IMR-90 (cell line): ENCODE measurements at regions not wholly inside any gene's neighbourhood (a gene's known extent, or its start where the extent isn't known, plus 50 kb on each side); places are given as distances from the start of the nearest gene placed in this dataset.

ENCODE experiments used
- BHLHE40 ChIP-seq: fragments of 150-350 bp; IDR thresholded peaks from 2 replicates; pipeline ENCODE4 v1.6.1; 2016; ENCODE audit warnings: mild to moderate bottlenecking, low read depth, low read length
- CEBPB ChIP-seq: IDR thresholded peaks from 2 replicates; pipeline ENCODE4 v1.6.1; 2012; ENCODE audit warnings: low read depth, low read length, improper control_type of control experiment
- CHD1 ChIP-seq: IDR thresholded peaks from 2 replicates; pipeline ENCODE4 v1.6.1; 2012; ENCODE audit warnings: low read depth, low read length, improper control_type of control experiment
- MAFK ChIP-seq: IDR thresholded peaks from 2 replicates; pipeline ENCODE4 v1.6.1; 2012; ENCODE audit warnings: low read depth, low read length, improper control_type of control experiment
- POLR2A ChIP-seq: IDR thresholded peaks from 2 replicates; pipeline ENCODE4 v1.6.1; 2012; ENCODE audit warnings: mild to moderate bottlenecking, low read depth, low read length
- RAD21 ChIP-seq: IDR thresholded peaks from 2 replicates; pipeline ENCODE4 v1.6.1; 2012; ENCODE audit warnings: low read length, improper control_type of control experiment
- RFX5 ChIP-seq: IDR thresholded peaks from 2 replicates; pipeline ENCODE4 v1.8.0; 2012; ENCODE audit warnings: low read depth, mild to moderate bottlenecking, low read length, moderate library complexity
- SMC3 ChIP-seq: fragments of 150-350 bp; IDR thresholded peaks from 2 replicates; pipeline ENCODE4 v1.6.1; 2016; ENCODE audit warnings: low read depth, mild to moderate bottlenecking, antibody characterized with exemption, low read length, moderate library complexity
- TF ChIP-seq, protein P1 (sequence below): fragments of 150-350 bp; IDR thresholded peaks from 2 replicates; pipeline ENCODE4 v1.6.1; 2017; ENCODE audit warnings: mild to moderate bottlenecking, antibody characterized with exemption, low read length, low read depth
- TF ChIP-seq, protein P2 (sequence below): conservative IDR thresholded peaks from 2 replicates; pipeline ENCODE4 v1.5.1; 2012; ENCODE audit warnings: mild to moderate bottlenecking, low read depth, low read length, improper control_type of control experiment
- TF ChIP-seq, protein P3 (sequence below): fragments of 150-350 bp; IDR thresholded peaks from 2 replicates; pipeline ENCODE4 v1.6.1; 2016; ENCODE audit warnings: low read depth, mild to moderate bottlenecking, low read length, moderate library complexity, borderline replicate concordance

DNA sequence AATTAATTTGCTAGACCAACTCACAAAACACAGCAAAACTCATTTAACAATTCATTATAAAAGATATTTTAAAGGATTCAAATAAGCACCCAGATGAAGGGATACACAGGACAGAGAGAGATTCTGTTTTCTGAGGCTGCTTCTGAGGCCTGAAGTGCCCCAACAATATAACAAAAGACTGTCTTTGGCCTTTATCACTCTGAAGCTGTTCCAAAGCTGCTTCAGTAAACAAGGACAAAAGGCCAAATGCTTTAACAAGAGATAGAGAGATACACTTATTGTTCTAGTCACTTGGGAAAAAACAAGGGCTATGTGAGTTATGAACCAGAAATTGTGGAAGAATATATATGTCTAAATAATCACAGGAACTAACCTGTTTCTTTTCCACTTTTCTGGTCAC lies 223.7 kb downstream of the CXCL12 start:
- TF ChIP-seq, protein P1, sequence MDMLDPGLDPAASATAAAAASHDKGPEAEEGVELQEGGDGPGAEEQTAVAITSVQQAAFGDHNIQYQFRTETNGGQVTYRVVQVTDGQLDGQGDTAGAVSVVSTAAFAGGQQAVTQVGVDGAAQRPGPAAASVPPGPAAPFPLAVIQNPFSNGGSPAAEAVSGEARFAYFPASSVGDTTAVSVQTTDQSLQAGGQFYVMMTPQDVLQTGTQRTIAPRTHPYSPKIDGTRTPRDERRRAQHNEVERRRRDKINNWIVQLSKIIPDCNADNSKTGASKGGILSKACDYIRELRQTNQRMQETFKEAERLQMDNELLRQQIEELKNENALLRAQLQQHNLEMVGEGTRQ: no peak
- TF ChIP-seq, protein P2, sequence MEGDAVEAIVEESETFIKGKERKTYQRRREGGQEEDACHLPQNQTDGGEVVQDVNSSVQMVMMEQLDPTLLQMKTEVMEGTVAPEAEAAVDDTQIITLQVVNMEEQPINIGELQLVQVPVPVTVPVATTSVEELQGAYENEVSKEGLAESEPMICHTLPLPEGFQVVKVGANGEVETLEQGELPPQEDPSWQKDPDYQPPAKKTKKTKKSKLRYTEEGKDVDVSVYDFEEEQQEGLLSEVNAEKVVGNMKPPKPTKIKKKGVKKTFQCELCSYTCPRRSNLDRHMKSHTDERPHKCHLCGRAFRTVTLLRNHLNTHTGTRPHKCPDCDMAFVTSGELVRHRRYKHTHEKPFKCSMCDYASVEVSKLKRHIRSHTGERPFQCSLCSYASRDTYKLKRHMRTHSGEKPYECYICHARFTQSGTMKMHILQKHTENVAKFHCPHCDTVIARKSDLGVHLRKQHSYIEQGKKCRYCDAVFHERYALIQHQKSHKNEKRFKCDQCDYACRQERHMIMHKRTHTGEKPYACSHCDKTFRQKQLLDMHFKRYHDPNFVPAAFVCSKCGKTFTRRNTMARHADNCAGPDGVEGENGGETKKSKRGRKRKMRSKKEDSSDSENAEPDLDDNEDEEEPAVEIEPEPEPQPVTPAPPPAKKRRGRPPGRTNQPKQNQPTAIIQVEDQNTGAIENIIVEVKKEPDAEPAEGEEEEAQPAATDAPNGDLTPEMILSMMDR: no peak
- TF ChIP-seq POLR2A (no peak), CEBPB (no peak), RFX5 (no peak), MAFK (no peak), CHD1 (no peak), BHLHE40 (no peak), SMC3 (no peak), RAD21 (no peak)
- TF ChIP-seq, protein P3, sequence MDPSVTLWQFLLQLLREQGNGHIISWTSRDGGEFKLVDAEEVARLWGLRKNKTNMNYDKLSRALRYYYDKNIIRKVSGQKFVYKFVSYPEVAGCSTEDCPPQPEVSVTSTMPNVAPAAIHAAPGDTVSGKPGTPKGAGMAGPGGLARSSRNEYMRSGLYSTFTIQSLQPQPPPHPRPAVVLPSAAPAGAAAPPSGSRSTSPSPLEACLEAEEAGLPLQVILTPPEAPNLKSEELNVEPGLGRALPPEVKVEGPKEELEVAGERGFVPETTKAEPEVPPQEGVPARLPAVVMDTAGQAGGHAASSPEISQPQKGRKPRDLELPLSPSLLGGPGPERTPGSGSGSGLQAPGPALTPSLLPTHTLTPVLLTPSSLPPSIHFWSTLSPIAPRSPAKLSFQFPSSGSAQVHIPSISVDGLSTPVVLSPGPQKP: no peak
